ENCODE measurements at regions not wholly inside any gene's neighbourhood (a gene's known extent, or its start where the extent isn't known, plus 50 kb on each side); places are given as distances from the start of the nearest gene placed in this dataset.

DNA sequence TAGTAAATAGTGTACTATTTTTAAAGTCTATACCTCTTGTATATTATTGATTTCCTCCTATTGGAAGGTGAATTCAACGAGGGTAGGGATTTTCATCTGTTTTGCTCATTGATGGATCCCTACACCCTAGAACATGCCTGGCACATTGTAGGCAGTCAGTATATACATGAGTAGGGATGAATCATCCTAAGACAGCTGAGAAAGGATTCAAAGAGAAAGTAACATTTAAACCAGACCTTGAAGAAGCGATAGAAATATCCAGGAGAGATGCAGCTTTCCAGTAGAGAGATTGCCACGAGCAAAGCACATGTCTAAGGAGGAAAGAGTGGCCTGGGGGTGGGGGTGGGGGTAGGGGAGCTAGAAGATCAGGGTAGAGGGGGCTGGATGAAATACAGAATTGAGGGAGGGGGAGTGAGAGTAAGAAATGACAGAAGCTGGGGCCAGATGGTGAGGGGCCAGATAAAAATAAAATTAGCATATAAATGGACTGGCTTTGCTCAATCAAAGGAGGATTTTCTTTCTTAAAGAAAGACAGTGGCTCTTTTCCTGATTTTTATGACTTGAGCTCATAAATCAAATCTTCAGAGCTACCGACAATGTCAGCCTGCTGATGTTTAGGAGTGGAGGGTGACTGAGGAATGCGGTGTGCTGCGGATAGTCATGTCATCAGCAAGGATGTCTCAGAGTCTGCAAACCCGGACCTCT is 168.2 kb downstream of the SAMD5 start:
- H3K27me3 ChIP-seq = no peaks in the 10 kb centered on the region
- intact Hi-C loops (cut with DNase I) = no loop called here
- no peak for DNase-seq
- H3K4me3 ChIP-seq = no peak overlapping the region
- no peaks in the 10 kb centered on the region for H3K36me3 ChIP-seq
- ATAC-seq = no peak
- 65 to 75% methylated on average over 7 of the region's 7 CpGs for WGBS, 2 donors
- TF ChIP-seq, protein P1, sequence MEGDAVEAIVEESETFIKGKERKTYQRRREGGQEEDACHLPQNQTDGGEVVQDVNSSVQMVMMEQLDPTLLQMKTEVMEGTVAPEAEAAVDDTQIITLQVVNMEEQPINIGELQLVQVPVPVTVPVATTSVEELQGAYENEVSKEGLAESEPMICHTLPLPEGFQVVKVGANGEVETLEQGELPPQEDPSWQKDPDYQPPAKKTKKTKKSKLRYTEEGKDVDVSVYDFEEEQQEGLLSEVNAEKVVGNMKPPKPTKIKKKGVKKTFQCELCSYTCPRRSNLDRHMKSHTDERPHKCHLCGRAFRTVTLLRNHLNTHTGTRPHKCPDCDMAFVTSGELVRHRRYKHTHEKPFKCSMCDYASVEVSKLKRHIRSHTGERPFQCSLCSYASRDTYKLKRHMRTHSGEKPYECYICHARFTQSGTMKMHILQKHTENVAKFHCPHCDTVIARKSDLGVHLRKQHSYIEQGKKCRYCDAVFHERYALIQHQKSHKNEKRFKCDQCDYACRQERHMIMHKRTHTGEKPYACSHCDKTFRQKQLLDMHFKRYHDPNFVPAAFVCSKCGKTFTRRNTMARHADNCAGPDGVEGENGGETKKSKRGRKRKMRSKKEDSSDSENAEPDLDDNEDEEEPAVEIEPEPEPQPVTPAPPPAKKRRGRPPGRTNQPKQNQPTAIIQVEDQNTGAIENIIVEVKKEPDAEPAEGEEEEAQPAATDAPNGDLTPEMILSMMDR (IDR thresholded peaks at IDR 0.05) = no peak
- H3K27ac ChIP-seq = no peak overlapping the region
- H3K4me1 ChIP-seq = no peaks in the 10 kb centered on the region
- H3K9me3 ChIP-seq = no peaks in the 10 kb centered on the region

DNA sequence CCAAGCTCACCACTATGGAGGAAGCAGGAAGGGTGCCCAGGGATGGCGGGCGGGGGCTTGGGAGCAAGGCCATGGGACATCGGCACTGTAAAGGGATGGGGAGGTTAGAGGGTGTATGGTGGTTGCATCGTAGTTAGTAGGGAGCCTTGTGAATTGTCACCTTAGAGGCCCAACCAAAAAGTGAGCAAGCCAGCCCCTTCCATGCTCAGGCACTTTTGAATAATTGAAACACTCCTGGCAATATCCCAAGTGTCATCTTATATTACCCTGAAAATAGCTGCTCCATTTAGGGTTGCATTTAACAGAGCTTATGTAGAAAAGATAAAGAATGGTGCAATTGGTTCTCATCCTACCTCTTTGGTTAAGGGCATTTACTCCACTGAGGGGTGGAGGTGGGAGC is 169.2 kb downstream of the SAMD5 start:
- intact Hi-C loops (cut with DNase I) = no loop called here
- Histone ChIP-seq H3K36me3 (no peaks in the 10 kb centered on the region), H3K27me3 (no peaks in the 10 kb centered on the region), H3K9me3 (no peaks in the 10 kb centered on the region), H3K4me3 (no peak overlapping the region), H3K27ac (no peak overlapping the region), H3K4me1 (no peaks in the 10 kb centered on the region)
- WGBS, 2 donors = 70 to 82% methylated on average over 4 of the region's 4 CpGs
- ATAC-seq = no peak
- TF ChIP-seq, protein P1 (IDR thresholded peaks at IDR 0.05) = no peak
- no peak for DNase-seq

DNA sequence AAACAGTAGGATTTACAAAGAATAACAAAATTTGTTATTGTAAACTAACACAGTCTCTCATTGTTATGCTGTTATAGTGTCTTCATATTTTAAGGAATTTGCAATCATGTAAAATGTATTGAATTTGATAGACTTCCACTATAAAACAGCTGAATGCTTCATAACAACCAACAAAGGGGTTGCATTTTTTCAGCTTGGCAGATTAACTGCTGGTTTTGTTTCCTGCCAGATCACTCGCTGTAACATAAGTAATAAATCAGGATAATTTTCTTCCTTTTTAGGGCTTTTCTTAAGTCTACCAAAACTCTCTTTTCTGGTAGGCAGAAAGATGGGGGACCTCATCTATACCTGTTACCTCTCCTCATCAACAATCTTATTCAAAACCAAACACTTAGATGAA is 169.8 kb downstream of the SAMD5 start:
- DNase-seq (no peak), ATAC-seq (no peak)
- no peak overlapping the region for H3K4me3 ChIP-seq
- TF ChIP-seq, protein P1 (IDR thresholded peaks at IDR 0.05) = no peak
- no peaks in the 10 kb centered on the region for H3K4me1 ChIP-seq
- intact Hi-C loops (cut with DNase I) = no loop called here
- no peaks in the 10 kb centered on the region for H3K27me3 ChIP-seq
- H3K36me3 ChIP-seq = no peaks in the 10 kb centered on the region
- no peaks in the 10 kb centered on the region for H3K9me3 ChIP-seq
- 66 to 71% methylated on average over 1 of the region's 1 CpG for WGBS, 2 donors
- no peak overlapping the region for H3K27ac ChIP-seq

DNA sequence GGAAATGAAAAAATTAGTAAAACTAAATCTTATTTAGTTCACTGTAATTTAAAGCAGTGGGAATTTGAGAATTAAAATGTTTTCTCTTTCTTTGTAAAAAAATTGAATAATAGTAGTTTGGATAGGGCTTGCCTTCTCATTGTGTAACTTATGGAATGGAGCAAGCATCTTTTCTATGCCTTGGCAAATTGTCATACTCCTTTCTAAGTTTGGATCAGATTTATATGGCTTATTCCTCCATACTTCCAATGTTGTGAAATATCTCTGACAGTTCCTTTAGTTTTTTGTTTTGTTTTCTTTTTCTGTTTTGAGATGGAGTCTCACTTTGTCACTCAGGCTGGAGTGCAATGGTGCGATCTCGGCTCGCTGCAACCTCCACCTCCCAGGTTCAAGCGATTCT is 176.4 kb downstream of the SAMD5 start:
- Histone ChIP-seq H3K27ac (no peak overlapping the region), H3K4me1 (no peaks in the 10 kb centered on the region), H3K36me3 (no peaks in the 10 kb centered on the region), H3K9me3 (no peaks in the 10 kb centered on the region), H3K27me3 (no peaks in the 10 kb centered on the region), H3K4me3 (no peak overlapping the region)
- intact Hi-C loops (cut with DNase I) = no loop called here
- ATAC-seq = no peak
- TF ChIP-seq, protein P1 (IDR thresholded peaks at IDR 0.05) = no peak
- WGBS, 2 donors = 94 to 97% methylated on average over 4 of the region's 4 CpGs
- no peak for DNase-seq

Data from heart right ventricle (tissue), 16 donors.